WTC11 (cell line): ENCODE measurements at regions not wholly inside any gene's neighbourhood (a gene's known extent, or its start where the extent isn't known, plus 50 kb on each side); places are given as distances from the start of the nearest gene placed in this dataset.

Experiments used
- MAX ChIP-seq: sonication (generic); formaldehyde crosslinking; IDR thresholded peaks from 2 replicates; pipeline ENCODE4 v1.8.0; 2022; ENCODE audit warnings: mild to moderate bottlenecking, missing genetic modification reagents
- SMAD3 ChIP-seq: sonication (generic); formaldehyde crosslinking; IDR thresholded peaks from 2 replicates; pipeline ENCODE4 v1.8.0; 2022; ENCODE audit warnings: missing genetic modification reagents, mild to moderate bottlenecking, borderline replicate concordance

GRCh38 chr4:116243431-116243830, 841.9 kb downstream of the TRAM1L1 start:
- no peak for TF ChIP-seq SMAD3 (CRISPR knock-in tag)
- TF ChIP-seq MAX: no peak
